Skeletal muscle cell (primary cell): ENCODE measurements at regions not wholly inside any gene's neighbourhood (a gene's known extent, or its start where the extent isn't known, plus 50 kb on each side); places are given as distances from the start of the nearest gene placed in this dataset.

Experiments
- DNase-seq: peaks from one replicate; pipeline ENCODE4 v3.0.0-alpha.2; 2010; ENCODE audit warnings: low read depth
- H3K4me3 ChIP-seq: 2 replicates; pipeline ENCODE4 v1.5.1; 2011; ENCODE audit warnings: low read depth, mild to moderate bottlenecking, control low read depth, low read length, moderate library complexity

DNA sequence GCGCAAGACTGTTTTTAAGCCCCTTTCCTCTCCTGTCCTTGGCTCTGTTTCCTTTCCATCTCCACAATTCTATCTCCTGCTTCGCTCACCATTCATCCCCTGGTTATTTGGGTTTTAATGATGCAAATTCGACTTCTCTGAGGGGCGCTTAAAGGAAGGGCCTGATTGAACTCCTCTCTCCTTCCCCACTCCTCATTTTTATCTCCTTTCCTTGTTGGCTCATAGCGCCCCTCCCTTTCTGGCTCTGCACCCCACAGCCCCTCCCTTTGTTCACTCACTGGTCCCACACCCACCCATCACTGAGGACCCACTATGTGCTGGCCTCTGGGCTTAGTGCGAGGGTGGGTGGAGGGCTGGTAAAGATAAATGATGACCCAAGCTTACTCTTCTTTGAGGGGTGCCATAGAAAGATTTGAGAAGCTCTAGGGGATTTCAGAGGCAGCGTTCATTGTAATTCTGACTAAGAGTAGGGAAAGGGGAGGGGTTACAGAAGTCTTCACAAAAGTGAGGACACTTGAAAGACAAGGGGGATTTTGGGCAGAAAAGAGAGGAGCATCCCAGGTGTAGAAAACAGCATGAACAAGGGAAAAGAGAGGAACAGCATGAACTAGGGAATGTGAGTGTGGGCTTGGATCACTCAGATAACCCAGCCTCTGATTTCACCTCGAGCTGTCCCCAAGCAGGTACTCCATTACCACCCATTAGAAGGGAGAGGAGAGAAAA is 507.8 kb downstream of the CD83 start:
- H3K4me3 ChIP-seq, result no peak overlapping the region
- DNase-seq, result no peak

DNA sequence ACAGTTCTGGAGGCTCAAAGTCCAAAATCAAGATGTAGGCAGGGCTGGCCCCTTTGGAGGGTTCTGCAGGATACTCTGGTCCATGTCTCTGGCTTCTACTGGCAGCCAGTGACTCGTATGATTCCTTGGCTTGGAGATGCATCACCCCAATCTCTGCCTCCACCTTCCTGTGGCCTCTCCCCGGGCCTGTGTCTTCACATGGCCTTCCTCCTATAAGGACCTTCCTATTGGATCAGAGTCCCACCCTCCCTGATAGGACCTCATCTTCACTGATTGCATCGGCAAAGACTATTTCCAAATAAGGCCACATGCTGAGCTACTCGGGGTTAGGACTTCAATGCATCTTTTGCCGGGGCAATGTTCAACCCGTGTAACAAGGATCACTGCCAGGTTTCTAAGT is 509.0 kb downstream of the CD83 start:
- no peak for DNase-seq
- H3K4me3 ChIP-seq, result no peak overlapping the region

GRCh38 chr6:14630016-14630415 is 512.4 kb downstream of the CD83 start:
- H3K4me3 ChIP-seq, result no peak overlapping the region
- no peak for DNase-seq

- no peak for DNase-seq
- H3K4me3 ChIP-seq, result no peak overlapping the region
Observed at GRCh38 chr6:14633479-14633878, 515.9 kb downstream of the CD83 start.

DNA sequence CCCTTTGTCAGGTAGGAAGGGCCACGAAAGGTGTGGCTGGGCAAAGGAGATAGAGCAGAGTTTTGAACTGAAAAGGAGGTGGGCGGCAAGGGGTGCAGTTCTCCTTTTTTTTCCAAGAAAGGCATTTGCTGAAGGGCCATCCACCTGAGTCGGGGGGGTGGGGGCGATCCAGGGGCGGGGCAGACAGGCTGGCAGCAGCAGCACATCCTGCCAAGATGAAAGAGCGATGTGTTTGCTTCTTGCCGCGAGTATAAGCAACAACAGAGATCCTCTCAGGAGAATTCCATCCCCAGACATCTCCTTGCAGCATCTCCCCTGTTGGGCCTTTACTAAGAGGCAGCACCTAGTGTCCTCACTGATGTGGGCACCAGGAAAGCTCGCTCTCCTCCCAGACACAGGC is 516.5 kb downstream of the CD83 start:
- DNase-seq, result no peak
- no peak overlapping the region for H3K4me3 ChIP-seq

- DNase-seq, result no peak
- H3K4me3 ChIP-seq, result no peak overlapping the region
Observed at GRCh38 chr6:14635195-14635594, 517.6 kb downstream of the CD83 start.

- no peak for DNase-seq
- no peak overlapping the region for H3K4me3 ChIP-seq
Observed at GRCh38 chr6:14635934-14636591, 518.5 kb downstream of the CD83 start.

- H3K4me3 ChIP-seq, result no peak overlapping the region
- DNase-seq, result no peak
Observed at GRCh38 chr6:14638435-14638905, 520.9 kb downstream of the CD83 start.

DNA sequence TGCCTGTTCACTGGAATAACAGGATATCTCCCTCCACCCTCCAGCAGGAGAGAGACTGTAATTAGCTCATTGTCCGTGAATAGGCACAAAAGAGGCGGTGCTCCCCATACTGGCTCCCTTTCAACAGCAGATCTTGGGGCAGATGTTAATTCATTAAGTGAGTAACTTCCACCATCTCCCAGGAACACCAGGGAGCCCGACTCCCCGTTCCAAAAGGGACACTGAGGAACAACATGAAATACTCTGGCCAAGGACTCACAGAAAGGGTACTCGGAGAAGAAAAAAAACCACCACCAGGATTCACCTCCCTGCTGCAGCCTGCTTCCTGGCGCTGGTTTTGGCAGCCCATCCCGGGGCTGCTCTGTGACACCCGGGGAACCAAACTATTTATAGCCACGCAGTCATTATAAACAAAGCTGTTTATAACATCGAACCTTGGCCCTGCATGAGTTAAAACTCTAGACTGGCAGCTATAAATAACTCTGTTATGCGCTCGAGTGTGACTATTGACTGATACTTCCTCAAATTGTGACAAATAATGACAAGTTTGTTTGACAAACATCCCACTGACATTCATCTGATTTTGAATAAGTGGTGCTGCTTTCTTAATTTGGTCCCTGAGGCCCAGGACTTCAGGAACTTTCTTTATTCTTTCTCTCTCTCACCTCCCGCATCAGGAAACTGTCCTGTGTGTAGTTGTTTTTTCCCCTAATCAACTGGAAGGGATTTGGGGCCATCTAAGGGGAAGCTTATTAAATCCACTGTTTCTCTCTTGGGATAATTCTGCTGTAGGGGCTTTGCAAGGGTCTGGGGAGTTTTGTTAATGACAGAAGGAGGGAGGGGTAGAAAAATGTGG is 521.6 kb downstream of the CD83 start:
- no peak overlapping the region for H3K4me3 ChIP-seq
- no peak for DNase-seq

DNA sequence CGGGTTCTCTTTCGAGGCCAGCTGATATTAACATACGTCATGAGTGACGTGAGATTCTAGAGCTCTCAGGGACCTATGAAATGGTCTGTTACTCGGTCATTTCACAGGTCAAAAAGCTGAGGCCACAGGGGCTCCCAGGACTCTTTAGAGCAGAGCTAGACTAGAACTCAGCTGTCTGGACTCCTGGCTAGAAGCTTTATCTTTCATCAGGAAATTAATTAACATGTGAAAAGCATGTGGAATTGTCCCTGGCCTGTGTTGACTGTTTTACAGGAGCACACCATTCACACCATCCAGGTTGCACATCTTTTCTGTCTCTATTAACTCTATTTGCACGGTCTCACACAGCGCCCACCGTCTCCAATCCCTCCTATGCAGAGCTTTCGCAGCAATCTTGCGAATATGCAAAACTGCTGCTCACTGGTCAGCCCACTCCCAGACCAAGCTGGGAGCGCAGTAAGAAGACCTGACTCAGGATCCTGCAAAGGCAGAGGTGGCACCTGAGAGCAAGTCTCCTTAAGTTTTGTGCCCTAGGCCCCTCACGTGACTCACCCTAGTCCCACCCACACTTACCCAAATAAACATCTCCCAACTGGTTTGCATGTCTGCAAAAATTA is 522.5 kb downstream of the CD83 start:
- no peak for DNase-seq
- H3K4me3 ChIP-seq, result no peak overlapping the region

DNA sequence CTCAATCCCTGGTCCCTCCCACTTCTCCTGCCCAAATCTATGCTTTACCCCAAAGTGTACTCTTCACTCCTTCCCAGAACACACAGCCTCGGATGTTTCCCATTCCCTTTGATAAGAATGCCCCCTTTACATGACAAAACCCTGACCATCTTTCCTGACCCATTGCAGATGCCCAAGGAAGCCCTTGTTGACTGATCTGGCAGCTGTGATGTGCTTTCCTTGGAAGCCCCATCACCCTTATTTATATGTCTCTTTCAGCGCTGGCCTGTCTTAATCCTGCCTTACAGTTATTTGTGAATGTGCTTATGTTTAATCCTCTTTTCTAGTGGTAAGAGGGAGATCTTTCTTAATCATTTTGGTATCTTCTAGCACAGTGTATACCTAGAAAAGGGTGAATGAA is 523.1 kb downstream of the CD83 start:
- no peak overlapping the region for H3K4me3 ChIP-seq
- no peak for DNase-seq

GRCh38 chr6:14641423-14642135 is 524.0 kb downstream of the CD83 start:
- no peak overlapping the region for H3K4me3 ChIP-seq
- DNase-seq, result no peak

- no peak for DNase-seq
- no peak overlapping the region for H3K4me3 ChIP-seq
Observed at GRCh38 chr6:14642136-14642505, 524.5 kb downstream of the CD83 start.

DNA sequence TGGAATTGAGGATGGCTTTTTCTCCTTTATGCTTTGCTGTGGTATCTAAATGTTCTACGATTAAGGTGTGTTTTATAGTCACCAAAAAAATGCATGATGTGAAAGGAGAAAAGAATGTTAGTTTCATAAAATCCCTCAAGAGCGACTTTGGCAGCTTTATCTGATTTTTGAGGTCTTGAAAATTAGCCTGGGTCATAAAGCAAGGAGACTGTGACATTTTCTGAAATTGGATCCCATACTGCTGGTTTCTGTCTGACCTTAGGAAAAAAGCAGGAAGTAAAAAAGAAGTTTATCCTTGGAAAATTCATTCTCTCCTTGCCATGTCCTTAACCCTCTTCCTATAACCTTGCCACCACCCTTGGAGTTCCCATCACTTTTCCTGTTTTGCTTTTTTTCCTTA is 525.3 kb downstream of the CD83 start:
- no peak overlapping the region for H3K4me3 ChIP-seq
- DNase-seq, result no peak

- DNase-seq, result no peak
- H3K4me3 ChIP-seq, result no peak overlapping the region
Observed at GRCh38 chr6:14644381-14644780, 526.8 kb downstream of the CD83 start.

DNA sequence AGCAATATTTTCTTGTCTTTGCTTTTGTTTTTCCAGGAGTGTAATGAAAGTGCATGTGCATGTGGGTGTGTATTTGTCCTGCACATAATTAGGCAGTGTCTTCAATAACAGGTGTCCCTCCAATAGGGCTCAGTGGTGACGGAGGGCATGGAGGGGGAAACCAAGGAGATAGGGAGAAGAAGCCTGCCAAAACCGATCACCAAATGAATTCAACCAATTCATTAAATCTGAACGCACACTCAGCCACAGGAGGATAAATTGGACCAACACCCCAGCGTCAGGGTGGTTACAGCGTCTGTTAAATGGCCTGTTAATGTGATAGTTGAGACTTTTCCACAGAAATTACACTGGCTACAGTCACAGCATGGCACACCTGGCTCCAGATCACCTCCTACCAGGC is 527.6 kb downstream of the CD83 start:
- DNase-seq, result no peak
- no peak overlapping the region for H3K4me3 ChIP-seq

GRCh38 chr6:14645841-14646240 is 528.3 kb downstream of the CD83 start:
- DNase-seq, result no peak
- H3K4me3 ChIP-seq, result no peak overlapping the region

DNA sequence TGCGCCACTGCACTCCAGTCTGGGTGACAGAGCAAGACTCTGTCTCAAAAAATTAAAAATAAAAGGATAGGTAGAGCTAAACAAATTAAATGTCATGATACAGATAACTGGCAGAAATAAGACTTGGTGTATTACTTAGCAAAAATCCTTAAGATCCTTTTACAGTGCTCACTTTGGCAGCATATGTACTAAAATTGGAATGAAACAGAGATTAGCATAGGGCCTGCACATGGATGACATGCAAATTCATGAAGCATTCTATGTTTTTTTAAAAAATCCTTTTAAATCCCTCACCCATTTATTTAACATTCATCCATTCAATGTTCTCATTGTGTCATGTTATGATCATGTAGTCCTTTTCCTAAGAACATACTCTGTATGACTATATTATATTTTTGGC is 528.8 kb downstream of the CD83 start:
- no peak for DNase-seq
- no peak overlapping the region for H3K4me3 ChIP-seq

DNA sequence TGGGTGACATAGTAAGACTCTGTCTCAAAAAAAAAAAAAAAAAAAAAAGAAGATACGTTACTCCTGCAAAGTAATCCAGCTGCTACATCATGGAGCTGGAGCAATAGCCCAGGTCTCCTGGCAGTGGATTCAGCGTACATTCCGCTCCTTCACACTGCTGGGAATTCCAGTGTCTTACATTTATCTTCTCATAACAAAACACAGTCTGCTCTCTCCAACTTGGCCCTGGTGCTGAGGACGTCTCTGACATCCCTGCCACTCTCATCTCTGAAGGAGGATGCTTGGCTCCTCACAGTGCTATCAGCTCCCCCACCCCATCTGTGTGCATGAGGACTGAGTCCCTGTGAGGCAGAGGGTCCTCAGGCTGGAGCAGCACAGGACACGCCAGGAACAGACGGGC is 529.8 kb downstream of the CD83 start:
- DNase-seq, result no peak
- no peak overlapping the region for H3K4me3 ChIP-seq
